Endothelial cell of hepatic sinusoid (primary cell): ENCODE measurements at regions not wholly inside any gene's neighbourhood (a gene's known extent, or its start where the extent isn't known, plus 50 kb on each side); places are given as distances from the start of the nearest gene placed in this dataset.
"Not testable (repeated sequence)": the region's sequence is repeated elsewhere in the genome, so short reads cannot be mapped to it uniquely, and the experiment has no call there.

Experiments used
- in situ Hi-C: cut with HindIII; loops from 2 replicates; pipeline ENCODE4 v1.10.0; 2017; ENCODE audit warnings: low sequenced_read_pairs

- in situ Hi-C loops, result no loop called here
Observed at GRCh38 chr2:156009293-156009692, 323.2 kb downstream of the NR4A2 start.

- in situ Hi-C loops, result no loop called here
Observed at GRCh38 chr2:156006721-156007618, 325.6 kb downstream of the NR4A2 start.

GRCh38 chr2:156005999-156006712 is 326.4 kb downstream of the NR4A2 start:
- in situ Hi-C loops, result no loop called here

DNA sequence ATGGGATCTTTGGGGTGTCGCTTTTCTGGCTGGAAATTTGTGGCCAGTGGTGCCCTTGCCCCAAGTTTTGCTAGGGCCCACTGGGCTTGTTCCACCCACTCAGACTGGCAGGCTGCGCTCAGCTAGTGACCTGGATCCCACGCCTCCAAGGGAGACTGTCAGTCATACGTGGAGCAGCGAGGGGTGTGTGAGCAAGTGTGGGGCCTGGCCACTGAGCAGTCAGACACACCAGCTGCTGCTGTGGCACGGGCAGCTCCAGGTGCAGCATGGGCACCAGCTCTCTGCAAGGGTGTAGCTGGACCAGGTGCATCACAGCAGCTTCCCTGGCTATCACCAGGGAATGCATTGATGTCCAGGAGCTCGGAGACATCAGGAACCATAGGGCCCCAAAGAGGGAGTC is 327.0 kb downstream of the NR4A2 start:
- in situ Hi-C loops, result no loop called here

DNA sequence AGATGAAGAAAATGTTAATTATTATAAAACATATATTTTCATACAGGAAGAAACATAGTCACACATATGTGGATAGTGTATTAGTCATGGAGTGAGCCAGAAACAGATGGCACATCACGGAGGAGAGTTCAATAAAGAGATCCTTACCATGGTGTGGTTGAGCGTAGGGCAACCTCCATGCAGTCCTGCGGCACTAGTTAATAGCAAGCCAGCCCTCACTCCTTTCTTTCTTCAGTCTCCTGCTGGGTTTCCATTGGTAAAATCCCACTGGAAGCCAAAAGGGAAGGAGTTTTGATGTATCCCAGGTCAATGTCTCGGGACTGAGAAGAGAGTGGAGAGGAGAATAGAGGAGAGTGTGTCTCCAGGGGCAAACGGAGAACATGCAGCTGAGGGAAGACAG is 328.1 kb downstream of the NR4A2 start:
- in situ Hi-C loops, result no loop called here

GRCh38 chr2:156003780-156004179 is 328.7 kb downstream of the NR4A2 start:
- in situ Hi-C loops, result no loop called here

- in situ Hi-C loops, result no loop called here
Observed at GRCh38 chr2:156001851-156002250, 330.7 kb downstream of the NR4A2 start.

- in situ Hi-C loops, result no loop called here
Observed at GRCh38 chr2:155997538-155997937, 335.0 kb downstream of the NR4A2 start.

- in situ Hi-C loops, result no loop called here
Observed at GRCh38 chr2:155994315-155994714, 338.2 kb downstream of the NR4A2 start.

DNA sequence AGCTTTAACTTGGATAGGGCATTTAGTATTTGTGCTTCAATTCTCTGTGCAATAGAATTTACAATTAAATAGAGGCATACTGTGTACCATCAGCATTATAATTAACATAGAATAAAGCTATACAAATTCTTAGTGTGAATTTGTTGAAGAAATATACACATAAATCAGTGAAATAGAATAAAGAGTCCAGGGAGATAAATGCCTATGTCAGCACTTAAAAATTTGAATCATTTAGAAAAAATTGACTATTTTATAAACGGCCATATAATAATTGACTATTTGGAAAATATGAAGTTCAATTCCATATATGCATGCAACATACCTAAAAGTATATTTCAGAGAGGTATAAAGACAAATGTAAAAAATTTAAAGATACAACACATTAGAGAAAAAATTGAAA is 348.7 kb downstream of the NR4A2 start:
- in situ Hi-C loops, result no loop called here

DNA sequence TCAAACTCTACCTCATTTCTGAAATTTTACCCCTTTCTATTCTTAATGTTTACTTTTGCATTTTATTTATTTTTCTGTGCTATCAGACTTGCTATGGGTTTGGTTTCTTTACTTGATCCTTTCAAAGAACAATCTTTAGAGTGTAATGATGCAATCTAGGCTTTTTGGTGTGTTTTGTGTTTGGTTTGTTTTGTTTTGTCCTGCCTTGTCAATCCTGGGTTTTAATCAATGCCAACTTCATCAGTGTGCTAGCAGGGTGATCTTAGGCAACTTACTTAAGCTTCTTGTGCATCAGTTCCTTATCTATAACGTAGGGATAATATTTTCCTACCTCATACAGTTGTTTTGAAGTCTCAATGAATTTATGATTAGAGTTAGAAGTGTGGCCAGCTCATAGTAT is 350.4 kb downstream of the NR4A2 start:
- in situ Hi-C loops, result no loop called here

DNA sequence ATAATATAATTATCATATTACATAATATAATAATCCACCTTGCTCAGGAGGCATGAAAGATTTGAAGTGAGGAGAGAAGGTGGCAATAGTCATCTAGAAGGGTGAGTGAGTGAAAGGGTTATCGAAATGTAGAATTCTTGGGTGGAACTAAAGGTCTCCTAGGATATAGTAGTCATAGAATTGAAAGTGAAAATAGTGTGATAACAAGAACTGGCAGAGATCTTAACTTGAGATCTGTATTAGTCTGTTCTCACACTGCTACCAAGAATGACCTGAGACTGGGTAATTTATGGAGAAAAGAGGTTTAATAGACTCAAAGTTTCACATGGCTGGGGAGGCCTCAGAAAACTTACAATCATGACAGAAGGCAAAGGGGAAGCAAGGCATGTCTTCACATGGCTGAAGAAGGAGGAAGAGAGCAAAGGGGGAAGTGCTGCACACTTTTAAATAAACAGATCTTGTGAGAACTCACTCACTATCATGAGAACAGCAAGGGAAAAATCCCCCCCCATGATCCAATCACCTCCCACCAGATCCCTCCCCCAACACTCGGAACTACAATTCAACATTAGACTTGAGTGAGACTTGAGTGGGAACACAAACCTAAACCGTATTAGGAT is 351.5 kb downstream of the NR4A2 start:
- in situ Hi-C loops, result no loop called here

GRCh38 chr2:155975734-155976133 is 356.8 kb downstream of the NR4A2 start:
- in situ Hi-C loops, result no loop called here

- in situ Hi-C loops, result no loop called here
Observed at GRCh38 chr2:155972916-155973315, 359.6 kb downstream of the NR4A2 start.

GRCh38 chr2:155966064-155966471 is 366.5 kb downstream of the NR4A2 start:
- in situ Hi-C loops, result not testable (repeated sequence)

- in situ Hi-C loops, result no loop called here
Observed at GRCh38 chr2:155965415-155966063, 367.0 kb downstream of the NR4A2 start.

DNA sequence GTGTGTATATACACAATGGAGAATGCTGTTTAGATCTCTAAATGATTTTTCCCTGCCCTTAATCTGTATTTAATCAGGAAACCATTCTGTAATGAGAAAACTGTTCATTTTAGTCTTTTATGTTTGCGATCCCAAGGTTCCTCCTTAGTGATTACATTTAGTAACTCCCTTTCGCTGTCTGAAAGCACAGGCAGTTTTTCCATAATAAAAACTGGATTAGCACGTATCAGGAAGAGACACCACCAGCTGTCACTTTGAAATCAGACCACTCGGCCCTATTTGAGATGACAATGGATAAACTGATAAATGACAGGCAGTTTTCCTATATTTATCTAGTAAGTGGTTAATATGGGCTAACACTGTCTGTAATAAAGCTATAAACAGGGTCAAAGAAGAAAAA is 370.9 kb downstream of the NR4A2 start:
- in situ Hi-C loops, result no loop called here

DNA sequence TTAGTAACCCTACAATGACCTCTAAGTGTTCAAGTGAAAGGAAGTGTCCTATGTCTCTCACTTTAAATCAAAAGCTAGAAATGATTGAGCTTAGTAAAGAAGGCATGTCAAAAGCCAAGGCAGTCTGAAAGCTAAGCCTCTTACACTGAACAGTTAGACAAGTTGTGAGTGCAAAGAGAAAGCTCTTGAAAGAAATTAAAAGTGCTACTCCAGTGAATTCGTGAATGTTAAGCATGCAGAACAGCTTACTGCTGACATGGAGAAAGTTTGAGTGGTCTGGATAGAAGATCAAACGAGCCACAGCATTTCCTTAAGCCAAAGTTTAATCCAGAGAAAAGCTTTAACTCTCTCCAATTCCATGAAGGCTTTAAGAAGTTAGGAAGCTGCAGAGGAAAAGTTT is 373.7 kb downstream of the NR4A2 start:
- in situ Hi-C loops, result no loop called here

DNA sequence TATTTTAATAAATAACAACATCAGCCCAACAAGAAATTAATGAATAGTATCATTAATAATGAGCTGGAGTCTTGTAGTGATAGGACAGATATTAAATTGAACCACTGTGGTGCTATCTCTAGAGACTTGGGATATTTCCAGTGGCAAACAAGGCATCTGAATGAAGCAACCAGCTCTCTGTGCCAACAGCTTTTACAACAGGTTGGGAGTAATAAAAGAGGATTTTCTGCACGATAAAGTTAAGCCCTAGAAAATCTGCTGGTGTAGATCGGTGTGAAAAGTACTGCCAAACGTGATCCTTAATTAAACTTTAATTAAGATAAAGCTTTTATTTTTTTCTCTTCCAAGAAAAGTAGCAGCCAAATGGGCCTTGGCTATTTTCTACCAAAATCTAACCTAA is 385.5 kb downstream of the NR4A2 start:
- in situ Hi-C loops, result no loop called here

GRCh38 chr2:155944218-155944617 is 388.3 kb downstream of the NR4A2 start:
- in situ Hi-C loops, result loop anchor here (5.0 kb wide), 1 partner anchor 47 kb away; no protein-coding TSS in a partner anchor

DNA sequence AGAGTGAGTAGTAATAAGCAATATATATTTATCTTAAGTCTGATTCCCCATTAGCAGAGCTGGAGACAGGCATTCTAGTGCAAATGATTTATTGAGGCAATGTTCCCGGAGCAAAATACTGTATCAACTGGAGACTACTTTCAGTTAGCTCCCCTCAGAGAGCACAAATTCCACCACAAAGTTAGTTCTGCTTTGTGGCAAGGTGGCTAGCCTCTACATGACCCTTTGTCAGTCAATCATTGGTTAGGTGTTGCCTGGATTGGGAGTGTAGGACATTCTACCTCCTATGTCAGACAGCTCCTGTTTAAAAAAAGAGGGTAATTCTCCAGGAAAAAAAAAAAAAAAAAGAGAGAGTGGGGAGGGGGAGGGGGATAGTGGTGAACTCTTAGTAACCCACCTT is 402.2 kb downstream of the NR4A2 start:
- in situ Hi-C loops, result no loop called here
